ENCODE measurements at regions not wholly inside any gene's neighbourhood (a gene's known extent, or its start where the extent isn't known, plus 50 kb on each side); places are given as distances from the start of the nearest gene placed in this dataset.

GRCh38 chr1:110731529-110731928 is 56.8 kb upstream of the KCNA3 start:
- H3K4me1 ChIP-seq, result no peaks in the 10 kb centered on the region
- H3K9me3 ChIP-seq (ENCODE audit: control insufficient read depth, low read length), result no peaks in the 10 kb centered on the region
- H3K27ac ChIP-seq, result no peak overlapping the region
- no peak overlapping the region for H3K9ac ChIP-seq
- no peaks in the 10 kb centered on the region for H3K36me3 ChIP-seq (ENCODE audit: control insufficient read depth, insufficient read depth, low read length)
- H3K4me3 ChIP-seq (ENCODE audit: low read depth, low read length), result no peak overlapping the region
- no peak overlapping the region for H3K4me2 ChIP-seq (ENCODE audit: low read length)
- H3K27me3 ChIP-seq (ENCODE audit: control insufficient read depth, insufficient read depth, low read length), result no peaks in the 10 kb centered on the region
- TF ChIP-seq, protein P1, sequence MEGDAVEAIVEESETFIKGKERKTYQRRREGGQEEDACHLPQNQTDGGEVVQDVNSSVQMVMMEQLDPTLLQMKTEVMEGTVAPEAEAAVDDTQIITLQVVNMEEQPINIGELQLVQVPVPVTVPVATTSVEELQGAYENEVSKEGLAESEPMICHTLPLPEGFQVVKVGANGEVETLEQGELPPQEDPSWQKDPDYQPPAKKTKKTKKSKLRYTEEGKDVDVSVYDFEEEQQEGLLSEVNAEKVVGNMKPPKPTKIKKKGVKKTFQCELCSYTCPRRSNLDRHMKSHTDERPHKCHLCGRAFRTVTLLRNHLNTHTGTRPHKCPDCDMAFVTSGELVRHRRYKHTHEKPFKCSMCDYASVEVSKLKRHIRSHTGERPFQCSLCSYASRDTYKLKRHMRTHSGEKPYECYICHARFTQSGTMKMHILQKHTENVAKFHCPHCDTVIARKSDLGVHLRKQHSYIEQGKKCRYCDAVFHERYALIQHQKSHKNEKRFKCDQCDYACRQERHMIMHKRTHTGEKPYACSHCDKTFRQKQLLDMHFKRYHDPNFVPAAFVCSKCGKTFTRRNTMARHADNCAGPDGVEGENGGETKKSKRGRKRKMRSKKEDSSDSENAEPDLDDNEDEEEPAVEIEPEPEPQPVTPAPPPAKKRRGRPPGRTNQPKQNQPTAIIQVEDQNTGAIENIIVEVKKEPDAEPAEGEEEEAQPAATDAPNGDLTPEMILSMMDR (IDR thresholded peaks at IDR 0.05), result no peak
- H3K79me2 ChIP-seq, result no peaks in the 10 kb centered on the region
- no peak overlapping the region for H2AFZ ChIP-seq

GRCh38 chr1:110728388-110729001 is 53.8 kb upstream of the KCNA3 start:
- no peak overlapping the region for H3K4me2 ChIP-seq (ENCODE audit: low read length)
- no peaks in the 10 kb centered on the region for H3K36me3 ChIP-seq (ENCODE audit: control insufficient read depth, insufficient read depth, low read length)
- no peaks in the 10 kb centered on the region for H3K4me1 ChIP-seq
- H3K9me3 ChIP-seq (ENCODE audit: control insufficient read depth, low read length), result no peaks in the 10 kb centered on the region
- H3K27me3 ChIP-seq (ENCODE audit: control insufficient read depth, insufficient read depth, low read length), result no peaks in the 10 kb centered on the region
- no peak overlapping the region for H2AFZ ChIP-seq
- TF ChIP-seq, protein P1 (IDR thresholded peaks at IDR 0.05), result no peak
- H3K9ac ChIP-seq, result no peak overlapping the region
- no peaks in the 10 kb centered on the region for H3K79me2 ChIP-seq
- H3K4me3 ChIP-seq (ENCODE audit: low read depth, low read length), result no peak overlapping the region
- H3K27ac ChIP-seq, result no peak overlapping the region

DNA sequence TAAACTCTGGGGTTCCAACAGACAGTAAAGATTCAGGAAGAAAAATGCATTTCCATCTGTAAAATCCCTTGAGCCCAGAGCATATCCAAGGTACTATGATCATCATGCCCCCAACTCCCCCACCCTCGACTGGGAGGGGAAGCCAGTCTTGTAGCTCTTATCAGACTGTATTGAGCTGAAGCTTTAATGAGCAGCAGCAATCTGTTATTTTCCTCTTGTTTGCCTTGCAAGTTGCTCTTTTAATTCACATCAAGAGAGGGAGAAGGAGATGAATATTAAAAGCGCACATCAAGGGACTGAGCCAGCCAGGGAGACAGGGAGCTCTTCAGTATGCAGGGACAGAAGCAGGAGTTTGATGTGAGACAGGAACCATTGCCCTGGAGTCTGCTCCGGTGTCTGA is 52.5 kb upstream of the KCNA3 start:
- Histone ChIP-seq H3K9me3 (ENCODE audit: control insufficient read depth, low read length) (no peaks in the 10 kb centered on the region), H3K4me1 (no peaks in the 10 kb centered on the region), H3K79me2 (no peaks in the 10 kb centered on the region), H3K9ac (no peak overlapping the region), H2AFZ (no peak overlapping the region), H3K27ac (no peak overlapping the region), H3K4me3 (ENCODE audit: low read depth, low read length) (no peak overlapping the region), H3K4me2 (ENCODE audit: low read length) (no peak overlapping the region), H3K36me3 (ENCODE audit: control insufficient read depth, insufficient read depth, low read length) (no peaks in the 10 kb centered on the region), H3K27me3 (ENCODE audit: control insufficient read depth, insufficient read depth, low read length) (no peaks in the 10 kb centered on the region)
- TF ChIP-seq, protein P1 (IDR thresholded peaks at IDR 0.05), result no peak

GRCh38 chr1:110726755-110727154 is 52.0 kb upstream of the KCNA3 start:
- H3K27me3 ChIP-seq (ENCODE audit: control insufficient read depth, insufficient read depth, low read length), result no peaks in the 10 kb centered on the region
- H3K4me2 ChIP-seq (ENCODE audit: low read length), result no peak overlapping the region
- no peaks in the 10 kb centered on the region for H3K36me3 ChIP-seq (ENCODE audit: control insufficient read depth, insufficient read depth, low read length)
- H3K79me2 ChIP-seq, result no peaks in the 10 kb centered on the region
- no peak overlapping the region for H3K9ac ChIP-seq
- H3K4me3 ChIP-seq (ENCODE audit: low read depth, low read length), result no peak overlapping the region
- H2AFZ ChIP-seq, result no peak overlapping the region
- no peak overlapping the region for H3K27ac ChIP-seq
- H3K9me3 ChIP-seq (ENCODE audit: control insufficient read depth, low read length), result no peaks in the 10 kb centered on the region
- H3K4me1 ChIP-seq, result no peaks in the 10 kb centered on the region
- TF ChIP-seq, protein P1 (IDR thresholded peaks at IDR 0.05), result no peak
